GM12878 (cell line): ENCODE measurements at regions not wholly inside any gene's neighbourhood (a gene's known extent, or its start where the extent isn't known, plus 50 kb on each side); places are given as distances from the start of the nearest gene placed in this dataset.

Experiments used
- CTCF ChIP-seq, 3 experiments: IDR thresholded peaks in 2 of 3; conservative IDR thresholded peaks in 1 of 3; 2 replicates each; pipeline ENCODE4 v1.5.1; 2011; ENCODE audit warnings: low read depth in 3 of 3, low read length in 3 of 3, mild to moderate bottlenecking in 3 of 3, control low read depth in 2 of 3, moderate library complexity in 2 of 3, inconsistent platforms in 1 of 3, mixed read lengths in 1 of 3; ENCODE audit not compliant: control insufficient read depth in 2 of 3, insufficient read depth in 1 of 3; ENCODE audit errors: extremely low read depth in 1 of 3
- SMAD5 ChIP-seq: IDR thresholded peaks from 2 replicates; pipeline ENCODE4 v1.6.1; 2016; ENCODE audit warnings: antibody characterized with exemption, low read depth
- SREBF1 ChIP-seq: IDR thresholded peaks from 2 replicates; pipeline ENCODE4 v1.6.1; 2012; ENCODE audit warnings: mild to moderate bottlenecking, low read length
- ZBTB11 ChIP-seq: fragments of 450-650 bp; formaldehyde crosslinking; IDR thresholded peaks from 2 replicates; pipeline ENCODE4 v1.5.0; 2022; ENCODE audit warnings: mild to moderate bottlenecking, missing genetic modification characterization
- ZZZ3 ChIP-seq: IDR thresholded peaks from 2 replicates; pipeline ENCODE4 v1.6.1; 2011; ENCODE audit warnings: low read depth; ENCODE audit not compliant: control insufficient read depth, insufficient read length

GRCh38 chr2:220555961-220556630 is 928.7 kb downstream of the SLC4A3 start:
- no peak for TF ChIP-seq SMAD5
- TF ChIP-seq ZBTB11: no peak
- no peak for TF ChIP-seq CTCF (IDR thresholded peaks at IDR 0.05 in 2 of 3, conservative IDR thresholded peaks at IDR 0.05 in 1 of 3; ENCODE audit: control insufficient read depth in 2 of 3, extremely low read depth in 1 of 3, insufficient read depth in 1 of 3, low read depth in 3 of 3, low read length in 3 of 3)
- no peak for TF ChIP-seq ZZZ3
- no peak for TF ChIP-seq SREBF1
